Muscle of back (tissue), 3 donors: ENCODE measurements at regions not wholly inside any gene's neighbourhood (a gene's known extent, or its start where the extent isn't known, plus 50 kb on each side); places are given as distances from the start of the nearest gene placed in this dataset.
A peak's percentile ranks its signal among the peaks of the same experiment; 100 is the strongest.
"Not testable (repeated sequence)": the region's sequence is repeated elsewhere in the genome, so short reads cannot be mapped to it uniquely, and the experiment has no call there.

Experiments
- DNase-seq, 3 donors: peaks; one replicate each; pipeline versions ENCODE4 v3.0.0 to v3.0.0-alpha.2; 2013

DNA sequence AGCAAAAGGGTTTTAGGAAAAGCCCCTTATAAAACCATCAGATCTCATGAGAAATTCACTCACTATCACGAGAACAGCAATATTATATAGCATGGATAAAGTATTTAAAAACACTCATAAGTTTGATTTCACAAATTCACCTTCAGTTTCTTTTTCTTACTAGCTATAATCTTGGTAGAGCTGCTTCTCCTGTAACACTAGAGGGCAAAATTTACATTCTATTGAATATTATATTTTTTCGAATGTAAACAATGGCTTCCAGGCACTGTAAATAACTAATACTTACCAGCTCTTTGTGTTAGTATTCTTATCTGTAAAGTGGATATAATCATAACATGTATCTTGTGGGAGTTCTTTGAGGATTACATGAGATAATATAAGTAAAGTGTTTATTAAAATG is 259.6 kb downstream of the CCER1 start:
- no peak for DNase-seq

DNA sequence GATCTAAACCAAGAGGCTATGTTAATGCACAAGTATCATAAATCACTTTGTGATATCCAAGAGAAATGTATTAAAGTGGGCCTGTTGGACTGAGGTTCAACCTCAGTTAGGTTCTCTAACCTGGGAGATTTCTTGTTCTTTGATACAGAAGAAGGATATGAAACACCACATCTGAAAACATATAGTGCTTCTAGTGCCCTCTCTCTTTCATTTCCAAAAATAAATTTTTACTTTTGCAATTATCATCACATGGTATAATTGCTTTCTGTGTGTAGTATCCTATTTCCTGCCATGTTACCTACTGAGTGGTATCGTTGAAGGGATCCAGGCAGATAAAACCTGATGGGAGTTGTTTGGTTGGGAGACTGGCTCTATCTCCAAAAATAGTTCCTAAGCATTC is 264.9 kb downstream of the CCER1 start:
- DNase-seq = no peak

DNA sequence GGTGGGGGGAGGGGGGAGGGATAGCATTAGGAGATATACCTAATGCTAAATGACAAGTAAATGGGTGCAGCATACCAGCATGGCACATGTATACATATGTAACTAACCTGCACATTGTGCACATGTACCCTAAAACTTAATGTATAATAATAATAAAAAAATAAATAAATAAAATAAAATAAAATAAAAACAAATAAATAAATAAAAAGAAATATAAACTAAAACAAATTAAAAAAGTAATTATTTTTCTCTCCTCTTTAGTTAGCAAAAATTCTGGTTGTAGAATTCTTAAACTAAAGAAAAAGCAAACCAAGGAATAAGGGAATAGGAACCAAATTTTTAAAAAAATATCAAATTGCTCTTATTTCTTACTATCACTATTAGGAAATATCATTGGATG is 267.3 kb downstream of the CCER1 start:
- not testable (repeated sequence) for DNase-seq

DNA sequence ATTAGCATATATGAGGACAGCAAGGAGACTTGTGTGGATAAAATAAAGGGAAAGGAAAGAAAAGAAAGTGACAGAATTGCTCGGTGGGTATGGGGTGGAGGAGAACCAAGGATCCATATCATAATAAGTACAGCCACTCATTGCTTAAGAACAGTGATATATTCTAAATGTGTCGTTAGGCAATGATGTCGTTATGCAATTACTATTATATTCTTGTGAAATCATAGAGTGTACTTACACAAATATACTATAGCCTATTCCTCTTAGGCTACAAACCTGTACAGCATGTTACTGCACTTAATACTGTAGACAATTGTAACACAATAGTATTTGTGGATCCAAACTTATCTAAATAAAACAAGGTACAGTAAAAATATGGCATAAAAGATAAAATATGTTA is 271.1 kb downstream of the CCER1 start:
- DNase-seq = no peak

DNA sequence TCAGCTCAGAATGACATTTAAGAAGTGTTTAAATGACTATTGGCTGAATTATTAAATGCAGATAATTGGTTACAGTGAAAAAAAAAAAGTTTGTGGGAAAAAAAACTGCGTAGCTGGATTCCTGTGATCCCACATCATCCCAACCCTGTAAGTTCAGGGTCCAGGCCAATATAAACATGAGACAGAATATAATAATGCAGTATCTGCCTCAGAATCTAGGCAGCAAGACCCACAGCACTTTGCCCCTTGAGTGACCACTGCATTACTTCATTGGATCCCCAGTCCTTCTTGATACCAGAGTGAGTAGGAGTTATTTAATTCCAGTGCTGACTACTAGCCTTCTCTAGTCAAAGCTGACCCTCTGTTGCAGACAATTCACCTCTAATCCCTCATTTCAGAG is 272.6 kb downstream of the CCER1 start:
- peak in 1 of 3 donors; percentile 18 for DNase-seq

DNA sequence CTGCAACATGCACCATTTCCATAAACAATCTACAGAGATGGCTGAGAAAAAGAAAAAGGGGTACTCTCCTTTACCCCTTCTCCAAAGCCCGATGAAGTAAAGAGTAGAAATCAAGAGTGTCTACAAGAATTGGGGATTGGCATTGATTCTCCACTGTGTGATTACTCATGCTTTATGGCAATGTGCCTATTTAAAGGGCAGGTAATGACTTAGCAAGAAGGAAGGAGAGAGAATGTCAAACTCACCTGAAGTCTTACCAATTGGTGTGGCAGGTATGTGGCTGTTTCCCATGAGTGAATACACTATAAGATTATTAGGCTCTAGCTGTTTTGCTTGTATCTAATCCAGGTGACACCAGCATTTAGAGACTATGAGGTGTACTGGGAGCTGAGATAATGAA is 275.3 kb downstream of the CCER1 start:
- DNase-seq = no peak

DNA sequence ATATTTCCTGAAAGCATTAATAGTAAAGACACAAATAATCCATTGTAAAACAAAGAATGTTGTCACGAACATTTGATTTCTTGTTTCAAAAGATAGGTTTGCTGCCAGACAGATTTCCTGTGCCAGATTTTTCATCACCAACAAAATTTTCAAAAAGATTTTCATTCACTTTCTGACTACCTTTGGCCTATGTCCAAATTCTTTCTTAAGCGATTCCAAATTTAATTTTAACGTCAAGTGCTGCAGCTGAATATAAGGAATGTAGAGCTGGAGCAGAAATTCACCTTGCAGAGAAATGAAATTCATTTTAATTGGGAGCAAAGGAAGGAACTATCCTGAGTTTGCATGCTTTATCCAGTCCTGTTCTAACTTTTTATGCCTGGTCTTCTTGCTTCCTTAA is 277.4 kb downstream of the CCER1 start:
- no peak for DNase-seq

DNA sequence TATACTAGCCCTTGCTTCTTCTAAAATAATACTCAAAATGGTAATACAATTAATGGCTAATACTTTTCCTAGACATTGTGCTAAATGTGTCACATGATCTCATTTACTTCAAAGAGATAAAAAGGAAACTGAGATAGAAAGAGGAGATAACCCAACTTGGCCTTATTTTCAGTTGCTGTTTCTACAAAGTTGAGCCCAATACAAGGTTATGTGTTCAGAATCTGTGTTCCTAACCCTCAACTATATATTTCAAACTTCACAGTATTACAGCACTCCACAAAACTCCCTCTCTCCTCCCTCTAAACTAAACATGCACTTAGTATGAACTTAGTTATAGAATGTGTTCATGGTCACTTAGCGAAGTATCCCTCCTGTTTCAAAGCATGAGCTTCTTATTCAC is 277.9 kb downstream of the CCER1 start:
- DNase-seq = no peak

DNA sequence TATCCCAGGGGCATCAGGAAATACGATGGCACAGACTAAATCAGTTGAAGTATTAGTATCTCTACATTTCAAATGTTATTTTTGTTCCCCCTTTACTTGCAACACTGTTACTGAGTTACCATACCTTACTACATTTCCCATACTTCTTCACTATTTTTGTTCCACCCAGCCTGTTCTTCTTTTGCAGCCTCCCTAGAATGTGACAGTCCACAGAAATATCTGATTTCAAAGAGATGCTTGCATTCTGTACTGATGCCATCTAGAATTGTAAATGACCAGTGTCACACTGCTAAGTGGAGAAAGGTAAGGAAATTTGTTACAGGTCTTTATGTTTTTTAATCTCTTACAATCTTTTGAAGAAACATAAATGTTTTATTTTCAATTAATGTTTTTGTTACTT is 279.9 kb downstream of the CCER1 start:
- DNase-seq = no peak

DNA sequence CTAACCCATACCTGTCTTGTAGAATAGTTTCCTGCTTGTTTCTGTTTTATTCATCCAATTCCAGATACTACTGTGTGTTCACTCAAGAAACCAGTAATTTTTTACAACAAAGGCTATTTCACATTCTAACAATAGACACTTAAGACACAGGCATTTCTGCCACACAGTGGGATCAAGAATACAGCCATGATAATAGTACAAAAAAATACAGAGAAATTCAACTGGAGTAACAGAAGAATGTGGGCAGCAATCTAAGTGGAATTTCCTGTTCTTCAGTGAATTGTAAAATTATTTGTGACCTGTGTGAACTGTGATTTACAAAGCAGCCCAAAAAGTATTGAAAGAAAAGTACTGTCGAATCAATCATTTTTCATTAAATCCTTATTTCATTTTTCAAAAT is 282.9 kb downstream of the CCER1 start:
- DNase-seq = no peak

DNA sequence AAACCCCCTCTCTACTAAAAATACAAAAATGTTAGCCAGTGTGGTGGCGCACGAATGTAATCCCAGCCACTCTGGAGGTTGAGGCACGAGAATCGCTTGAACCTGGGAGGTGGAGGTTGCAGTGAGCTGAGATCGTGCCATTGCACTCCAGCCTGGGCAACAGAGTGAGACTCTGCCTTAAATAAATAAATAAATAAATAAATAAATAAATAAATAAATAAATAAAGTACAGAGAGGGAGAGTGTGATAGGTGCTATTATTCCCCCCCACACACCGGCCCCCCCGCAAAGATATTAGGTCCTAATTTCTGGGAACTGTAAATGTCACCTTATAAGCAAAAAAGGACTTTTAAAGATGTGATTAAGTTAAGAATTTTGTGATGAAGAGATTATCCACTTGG is 291.0 kb downstream of the CCER1 start:
- not testable (repeated sequence) for DNase-seq

DNA sequence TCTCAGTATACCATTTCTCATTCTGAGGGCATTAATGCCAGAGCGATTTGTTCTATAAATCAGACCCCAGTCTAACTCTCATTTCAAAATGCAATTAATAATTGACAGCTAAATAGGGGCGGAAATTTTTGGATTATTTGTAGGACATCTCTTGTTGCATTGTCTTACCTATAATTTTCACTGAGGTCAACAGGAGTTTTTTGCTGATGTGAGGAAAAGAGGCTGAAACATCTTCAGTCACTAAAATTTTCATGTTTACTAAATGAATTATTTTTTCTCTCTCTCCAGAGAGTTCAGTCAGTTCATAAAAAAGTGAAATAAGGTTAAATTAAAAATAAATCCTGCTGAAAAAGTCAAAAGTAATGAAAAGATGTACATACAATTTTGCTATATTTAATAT is 295.9 kb downstream of the CCER1 start:
- DNase-seq = no peak

DNA sequence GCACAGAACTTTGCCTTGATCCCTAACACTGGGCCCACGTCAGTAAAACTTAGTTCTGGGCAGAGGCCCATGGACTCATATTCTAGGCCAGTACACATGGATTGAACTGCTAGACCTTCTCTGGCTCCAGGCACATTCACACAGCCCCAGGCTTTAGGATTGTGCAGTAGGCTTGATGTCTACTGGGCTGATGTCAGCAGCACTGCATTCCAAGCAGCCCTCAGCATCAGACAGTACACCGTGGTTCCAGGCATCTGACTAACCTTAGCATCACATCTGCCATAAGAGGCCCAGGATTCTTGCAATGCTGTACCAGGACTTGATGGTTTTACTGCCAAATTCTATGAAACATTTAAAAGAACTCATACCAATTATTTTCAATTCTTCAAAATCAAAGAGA is 301.9 kb downstream of the CCER1 start:
- DNase-seq = no peak

DNA sequence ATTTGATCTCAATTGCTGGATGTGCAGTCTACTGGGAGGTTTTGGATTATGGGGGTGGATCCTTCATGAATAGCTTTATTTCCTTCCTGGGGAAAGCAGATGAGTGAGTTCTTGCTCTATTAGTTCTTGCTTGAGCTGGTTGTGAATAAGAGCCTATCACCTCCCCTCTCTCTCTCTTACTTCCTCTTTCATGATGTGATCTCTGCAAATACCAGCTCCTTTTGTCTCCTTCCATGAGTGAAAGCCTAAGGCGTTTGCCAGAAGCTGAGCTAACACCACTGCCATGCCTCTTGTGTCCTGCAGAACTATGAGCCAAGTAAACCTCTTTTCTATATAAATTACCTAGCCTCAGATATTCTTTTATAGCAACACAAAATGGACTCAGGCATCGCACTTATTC is 302.7 kb downstream of the CCER1 start:
- no peak for DNase-seq

DNA sequence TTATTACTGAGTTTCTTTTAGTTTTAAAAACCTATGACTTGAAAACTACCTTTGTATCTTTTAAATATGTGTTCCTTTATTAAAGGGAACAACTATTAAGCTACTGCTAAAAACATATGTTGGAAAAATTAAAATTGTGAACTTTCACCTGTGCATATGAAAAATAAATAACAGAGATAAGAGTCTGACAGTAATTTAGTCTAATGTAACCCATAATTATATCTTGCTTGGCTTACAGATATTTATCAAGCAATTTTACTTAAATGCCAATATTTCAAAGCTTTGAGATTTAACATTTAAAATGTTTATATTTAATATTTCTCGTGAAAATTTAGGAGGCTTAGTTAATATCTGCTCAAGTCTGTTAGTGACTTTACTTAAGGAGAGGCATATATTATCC is 309.8 kb downstream of the CCER1 start:
- DNase-seq = no peak

DNA sequence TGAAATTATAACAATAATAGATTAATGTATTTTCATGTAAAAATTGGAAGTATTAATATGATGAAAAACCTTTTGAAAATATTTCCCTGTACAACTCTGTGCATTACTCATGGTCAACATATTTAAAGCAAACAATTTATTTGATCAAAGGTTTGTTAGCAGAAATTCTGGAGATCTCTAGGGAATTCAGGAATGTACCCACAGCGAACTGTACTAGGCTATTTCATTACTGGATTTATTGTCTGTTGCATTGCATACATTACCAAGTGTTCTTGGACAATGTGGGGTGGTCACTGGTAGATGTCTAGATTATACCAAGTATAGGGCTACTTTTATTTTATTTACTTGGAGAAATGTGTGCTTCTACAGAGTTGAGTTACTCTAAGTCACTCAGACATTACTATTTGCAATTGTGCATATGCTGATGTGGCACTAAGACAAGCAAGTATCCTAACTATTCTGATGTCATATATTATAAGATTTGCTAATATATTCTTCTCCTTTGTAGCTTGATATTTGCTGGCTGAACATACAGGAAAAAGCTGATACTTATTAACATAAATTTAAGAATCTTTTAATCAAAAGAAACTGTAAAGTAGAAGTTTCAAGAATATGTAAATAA is 323.3 kb downstream of the CCER1 start:
- no peak for DNase-seq

DNA sequence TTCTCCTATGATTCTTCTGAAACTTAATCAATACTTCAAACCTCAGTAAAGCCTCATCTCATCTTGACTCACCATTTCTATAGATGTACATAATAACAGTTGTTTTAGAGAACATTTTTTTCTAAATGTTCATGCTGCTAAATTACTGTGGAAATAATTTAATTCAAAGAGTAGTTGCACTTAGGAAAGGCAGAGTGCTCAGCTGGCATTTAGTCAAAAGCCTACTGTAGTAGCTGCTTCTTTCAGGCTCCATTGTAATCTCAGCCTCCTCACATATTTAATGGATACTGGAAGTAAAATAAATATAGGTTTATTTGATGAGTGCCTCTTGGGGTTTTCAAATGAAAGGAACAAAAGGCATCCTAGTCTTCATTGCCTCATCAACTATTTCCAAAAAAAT is 325.0 kb downstream of the CCER1 start:
- DNase-seq = peak in 1 of 3 donors; percentile 15

DNA sequence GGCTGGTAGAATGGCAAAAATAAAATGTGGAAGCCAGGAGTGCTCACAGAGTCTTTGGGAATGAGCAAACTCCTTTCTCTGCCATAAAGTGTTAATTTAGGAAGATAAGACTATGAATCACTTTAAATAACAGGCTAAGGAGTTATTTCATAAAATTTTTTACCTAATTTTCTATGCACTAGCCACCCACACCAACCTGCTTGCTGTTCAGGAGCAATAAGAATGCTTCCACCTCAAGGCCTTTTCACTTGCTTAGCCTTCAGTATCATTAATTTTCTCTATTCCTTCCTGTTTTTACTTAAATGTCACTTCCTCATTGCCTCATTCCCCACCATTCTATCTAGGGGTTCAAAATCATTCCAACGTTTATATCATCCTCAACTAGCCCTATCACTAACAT is 326.8 kb downstream of the CCER1 start:
- no peak for DNase-seq

DNA sequence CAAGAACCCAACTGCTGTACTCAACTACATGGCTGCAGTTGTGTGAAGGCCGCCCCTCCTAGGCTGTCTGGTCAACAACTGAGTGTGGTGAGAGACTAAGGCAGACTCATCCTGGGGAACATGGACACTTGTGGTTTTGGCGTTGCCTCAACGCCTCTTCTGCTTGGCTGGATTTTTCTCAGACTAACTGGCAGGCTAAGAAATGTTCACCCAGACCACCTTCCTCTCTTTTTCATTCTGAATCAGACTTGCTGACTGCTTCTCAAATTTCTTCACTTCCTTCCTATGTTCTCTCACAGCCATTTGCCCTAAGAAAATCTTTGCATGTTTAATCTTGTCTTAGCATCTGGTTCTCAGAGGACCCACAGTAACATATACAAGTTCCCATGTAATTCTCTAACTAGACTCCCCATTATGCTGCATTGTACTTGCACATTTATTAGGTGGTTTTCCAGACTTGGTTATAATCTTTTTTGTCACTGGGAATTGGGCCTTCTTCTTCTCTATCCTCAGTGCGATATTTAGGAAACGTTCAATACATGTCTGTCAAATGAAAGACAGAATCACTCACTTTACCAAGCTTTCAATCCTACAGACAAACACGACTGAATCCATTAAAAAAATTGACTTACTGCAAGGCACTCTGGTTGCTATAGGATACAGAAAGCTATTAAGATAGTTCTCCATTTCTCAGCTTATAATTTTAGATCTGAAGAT is 327.6 kb downstream of the CCER1 start:
- DNase-seq = no peak

DNA sequence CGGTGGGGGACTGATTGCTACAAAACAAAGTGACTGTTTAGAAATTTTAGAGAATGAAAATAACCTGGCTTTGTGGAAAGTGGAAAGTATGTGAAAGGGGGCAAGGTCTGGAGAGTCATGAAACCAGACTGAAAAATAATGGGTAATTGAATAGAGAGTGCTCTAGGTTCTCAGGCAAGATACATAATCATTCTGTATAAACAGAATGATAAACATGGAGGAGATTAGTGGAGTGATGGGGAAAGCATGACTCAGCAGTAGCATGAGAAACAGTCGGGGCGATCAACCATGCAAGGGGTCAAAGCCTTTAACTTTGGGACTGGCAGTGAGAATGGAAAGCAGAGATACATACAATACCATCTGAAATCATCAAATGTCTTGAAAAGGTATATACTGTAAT is 332.5 kb downstream of the CCER1 start:
- DNase-seq = no peak

DNA sequence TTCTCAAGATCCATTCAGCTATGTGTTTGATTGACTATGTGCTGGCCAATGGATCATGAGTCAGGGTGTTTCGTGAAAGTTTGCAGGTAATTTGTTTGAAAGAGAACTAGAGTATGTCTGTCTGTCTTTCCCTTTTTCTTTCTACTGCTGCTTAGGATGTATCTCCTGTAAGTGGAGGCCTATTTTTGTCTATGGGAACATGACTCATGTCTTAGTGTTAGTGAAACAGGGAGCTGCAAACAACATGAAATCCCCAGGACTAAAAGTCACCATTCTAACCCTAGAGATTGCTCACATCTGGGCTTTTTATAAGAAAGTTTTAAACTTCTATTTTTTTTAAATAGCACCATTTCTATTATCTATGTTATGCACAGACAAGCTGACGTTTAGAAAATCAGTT is 333.0 kb downstream of the CCER1 start:
- DNase-seq = no peak

DNA sequence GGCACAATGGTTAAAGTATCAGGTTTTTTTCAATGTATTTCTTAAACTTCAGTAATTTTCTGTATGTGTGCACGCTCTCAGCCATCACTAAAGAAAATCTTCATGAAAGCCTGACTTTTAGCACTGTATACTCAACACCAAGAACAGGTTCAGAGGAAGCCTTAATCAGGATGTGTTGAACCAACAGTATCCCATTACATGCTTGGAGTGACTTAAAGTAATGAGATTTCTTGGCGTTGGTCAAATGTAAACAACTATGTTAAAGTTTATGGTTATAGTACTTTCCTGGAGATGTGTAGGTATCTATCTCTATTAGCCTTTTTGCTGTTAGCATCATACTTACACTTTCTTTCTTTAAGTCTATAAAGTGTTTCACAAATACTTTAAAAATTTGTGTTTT is 335.0 kb downstream of the CCER1 start:
- no peak for DNase-seq

DNA sequence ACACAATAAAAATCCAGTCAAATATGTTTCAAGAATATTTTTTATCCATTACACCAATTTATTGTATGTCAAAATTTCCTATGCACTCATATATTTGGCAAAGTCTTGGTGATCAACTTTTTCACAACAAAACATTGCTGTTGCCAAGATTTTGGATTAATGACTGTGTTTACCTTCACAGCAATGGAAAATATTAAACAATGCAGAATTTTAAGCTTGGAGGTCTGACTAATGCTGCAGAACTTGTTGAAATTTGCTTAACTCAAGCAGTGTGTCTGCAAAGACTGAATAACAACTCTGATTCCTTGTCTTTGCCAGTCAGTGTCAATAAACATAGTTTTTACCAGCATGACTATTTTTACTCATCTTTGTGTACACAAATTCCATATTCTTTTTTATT is 336.4 kb downstream of the CCER1 start:
- DNase-seq = peak; percentile 33 to 54 (median 50)

DNA sequence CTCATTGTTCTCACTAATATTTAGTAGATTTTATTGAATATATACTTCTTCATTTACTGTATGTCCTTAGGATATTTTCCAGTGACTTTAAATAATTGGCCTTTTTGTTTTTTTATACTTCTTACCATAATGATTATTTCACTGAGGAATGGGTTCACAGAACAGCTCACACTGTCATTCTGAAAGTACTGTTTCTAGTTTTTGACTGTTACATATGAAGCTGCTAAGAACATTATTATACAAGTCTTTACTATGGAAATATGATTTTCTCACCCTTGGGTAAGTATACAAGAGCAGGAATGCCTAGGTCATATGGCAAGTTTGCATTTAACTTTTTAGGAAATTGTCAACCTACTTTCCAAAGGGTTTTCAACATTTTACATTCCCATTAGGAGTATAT is 343.1 kb downstream of the CCER1 start:
- no peak for DNase-seq
